ENCODE measurements at regions not wholly inside any gene's neighbourhood (a gene's known extent, or its start where the extent isn't known, plus 50 kb on each side); places are given as distances from the start of the nearest gene placed in this dataset.

- TF ChIP-seq CTCF (IDR thresholded peaks at IDR 0.05) (no peak), POLR2A (IDR thresholded peaks at IDR 0.05; ENCODE audit: low read depth) (no peak), POLR2AphosphoS5 (IDR thresholded peaks at IDR 0.05) (no peak), EP300 (IDR thresholded peaks at IDR 0.05) (no peak)
Measured at GRCh38 chr5:60335913-60336312, 364.1 kb downstream of the DEPDC1B start.
